GM20431 (cell line): ENCODE measurements at regions not wholly inside any gene's neighbourhood (a gene's known extent, or its start where the extent isn't known, plus 50 kb on each side); places are given as distances from the start of the nearest gene placed in this dataset.

Experiments used
- in situ Hi-C: fragments of 300-500 bp; cut with MseI, MboI; formaldehyde crosslinking; loops from one replicate; pipeline ENCODE4 v1.15.0; 2020; ENCODE audit warnings: low sequenced_read_pairs; ENCODE audit not compliant: unreplicated experiment

DNA sequence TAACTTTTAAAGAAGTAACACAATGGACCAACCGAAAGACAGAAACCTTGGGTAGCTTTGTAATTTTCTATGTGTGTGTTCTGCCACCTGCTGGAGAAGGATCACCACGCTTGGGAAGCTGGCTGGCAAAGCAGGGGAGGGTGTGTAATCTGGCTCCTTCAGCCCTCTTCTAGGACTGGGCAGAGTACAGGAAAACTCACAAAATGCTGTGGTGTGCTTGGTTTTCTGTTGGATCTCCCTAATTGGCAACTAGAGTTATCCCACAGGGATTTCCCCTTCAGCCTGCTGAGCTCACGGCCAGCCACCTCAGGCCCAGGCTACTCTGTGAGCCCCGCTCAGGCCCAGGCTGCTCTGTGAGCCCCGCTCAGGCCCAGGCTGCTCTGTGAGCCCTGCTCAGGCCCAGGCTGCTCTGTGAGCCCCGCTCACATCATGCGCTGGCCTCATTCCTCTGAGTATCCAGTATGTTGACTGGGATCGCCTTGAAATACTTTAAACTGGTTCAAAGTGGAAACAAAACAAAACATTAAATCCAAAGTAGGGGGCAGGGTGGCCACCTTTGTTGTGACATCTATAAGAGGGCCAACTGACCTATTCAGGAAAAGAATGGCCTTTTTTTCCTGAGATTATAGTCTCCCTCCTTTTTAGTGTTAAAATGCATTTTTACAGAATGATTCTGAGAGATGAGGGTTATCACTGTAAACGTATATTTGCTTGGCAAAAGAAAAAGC is 52.0 kb upstream of the RNU6-8 start:
- in situ Hi-C loops, result loop anchor here (10.0 to 25.0 kb wide), 2 partner anchors 180 to 343 kb away; partner anchors contain the start of gene ARHGAP5

DNA sequence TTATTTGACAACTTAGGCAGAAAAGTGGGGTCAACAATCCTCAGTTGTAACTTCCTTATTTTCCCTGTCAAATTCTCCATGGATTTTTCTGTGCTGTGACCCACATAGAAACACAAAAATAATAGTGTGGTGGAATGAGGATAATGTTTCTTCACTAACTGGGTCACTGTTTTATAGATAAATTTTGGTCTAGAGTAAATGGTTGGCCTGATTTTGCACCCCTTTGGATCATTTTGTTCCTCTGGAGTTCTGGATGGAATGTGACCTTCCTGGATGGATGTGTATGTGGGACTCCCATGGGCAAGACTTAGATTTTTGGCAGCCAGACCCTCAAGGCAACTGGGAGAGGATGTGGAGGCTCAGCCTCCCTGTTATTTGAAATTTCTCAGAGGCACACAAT is 52.7 kb upstream of the RNU6-8 start:
- in situ Hi-C loops, result loop anchor here (10.0 to 25.0 kb wide), 2 partner anchors 181 to 343 kb away; partner anchors contain the start of gene ARHGAP5

DNA sequence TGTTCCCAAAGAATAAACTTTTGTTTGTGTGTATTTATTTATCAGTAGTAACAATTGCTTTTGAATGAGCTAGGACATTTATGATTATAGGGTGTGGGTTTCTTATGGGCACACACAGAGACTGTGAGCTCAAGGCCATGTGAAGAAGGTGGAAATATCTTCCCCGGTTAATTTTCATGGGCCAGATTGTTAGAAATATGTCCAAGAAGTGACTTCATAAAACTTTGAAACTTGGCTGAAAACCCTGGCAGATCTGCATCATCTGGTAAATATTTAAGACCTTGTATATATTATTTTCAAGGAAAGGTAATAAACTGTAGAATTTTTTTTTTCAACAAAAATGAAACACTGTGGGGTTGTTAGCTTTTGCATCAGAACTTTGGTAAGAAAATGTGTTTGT is 53.5 kb upstream of the RNU6-8 start:
- in situ Hi-C loops, result loop anchor here (10.0 to 25.0 kb wide), 2 partner anchors 182 to 344 kb away; partner anchors contain the start of gene ARHGAP5

DNA sequence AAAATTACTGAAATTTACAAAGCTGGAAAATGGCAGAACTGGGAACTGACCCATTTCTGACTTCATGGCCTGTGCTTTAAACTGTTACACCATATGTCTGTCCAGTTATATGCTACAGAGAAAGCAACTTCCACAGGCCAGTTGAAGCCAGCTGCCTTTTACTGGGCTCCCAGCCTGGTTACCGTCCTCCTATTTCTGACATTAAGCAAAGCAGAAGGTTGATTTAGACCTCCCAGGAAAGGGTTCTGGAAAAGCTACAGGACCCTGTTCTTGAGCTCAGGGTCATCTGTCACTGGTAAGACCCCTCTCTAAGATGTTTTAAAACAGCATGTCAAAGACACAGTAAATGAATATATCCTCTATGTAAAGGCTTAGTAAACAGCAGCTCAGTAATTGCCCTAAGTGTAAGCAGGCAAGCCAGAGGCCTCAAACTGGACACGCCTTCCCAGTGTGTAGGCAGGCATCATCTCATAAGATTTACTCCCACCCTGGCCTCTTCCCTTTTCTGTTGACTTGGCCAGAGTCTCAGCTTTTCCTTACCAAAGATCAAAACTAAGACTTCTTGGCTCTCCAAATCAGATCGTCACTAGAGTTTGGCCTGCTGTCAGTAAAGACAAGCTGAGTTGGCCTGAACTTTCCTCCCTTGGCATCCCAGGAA is 55.4 kb upstream of the RNU6-8 start:
- in situ Hi-C loops, result loop anchor here (10.0 to 25.0 kb wide), 2 partner anchors 184 to 346 kb away; partner anchors contain the start of gene ARHGAP5

DNA sequence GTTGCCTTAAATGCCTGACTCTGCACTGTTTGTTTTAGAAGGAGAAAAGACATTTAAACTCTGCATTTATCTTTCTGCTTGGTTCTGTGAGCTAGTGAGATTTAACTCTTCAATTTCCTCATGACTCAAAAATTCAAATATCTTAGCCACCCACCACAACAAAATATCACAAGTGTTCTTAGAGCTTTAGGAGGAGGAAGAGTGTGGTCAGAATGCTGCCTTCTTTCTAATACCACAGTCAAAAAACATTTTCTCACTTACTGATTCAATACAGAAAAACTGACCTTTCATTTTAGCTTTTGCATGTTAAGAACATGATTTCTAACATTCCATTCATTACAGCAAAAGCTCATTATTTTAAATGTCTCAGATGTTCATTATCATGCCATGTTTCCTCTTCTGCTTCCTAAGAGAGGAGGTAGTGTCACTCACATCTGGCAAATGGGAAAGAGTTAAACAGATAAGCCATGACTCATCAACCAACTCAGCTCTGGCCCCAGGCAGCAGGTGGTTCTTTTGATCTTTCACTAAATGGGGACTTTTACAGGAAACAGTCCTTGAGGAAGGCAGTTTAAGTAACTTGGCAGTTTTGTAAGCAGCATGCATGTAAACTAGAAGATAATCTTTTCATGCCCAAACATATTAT is 56.4 kb upstream of the RNU6-8 start:
- in situ Hi-C loops, result loop anchor here (10.0 to 25.0 kb wide), 2 partner anchors 185 to 347 kb away; partner anchors contain the start of gene ARHGAP5

DNA sequence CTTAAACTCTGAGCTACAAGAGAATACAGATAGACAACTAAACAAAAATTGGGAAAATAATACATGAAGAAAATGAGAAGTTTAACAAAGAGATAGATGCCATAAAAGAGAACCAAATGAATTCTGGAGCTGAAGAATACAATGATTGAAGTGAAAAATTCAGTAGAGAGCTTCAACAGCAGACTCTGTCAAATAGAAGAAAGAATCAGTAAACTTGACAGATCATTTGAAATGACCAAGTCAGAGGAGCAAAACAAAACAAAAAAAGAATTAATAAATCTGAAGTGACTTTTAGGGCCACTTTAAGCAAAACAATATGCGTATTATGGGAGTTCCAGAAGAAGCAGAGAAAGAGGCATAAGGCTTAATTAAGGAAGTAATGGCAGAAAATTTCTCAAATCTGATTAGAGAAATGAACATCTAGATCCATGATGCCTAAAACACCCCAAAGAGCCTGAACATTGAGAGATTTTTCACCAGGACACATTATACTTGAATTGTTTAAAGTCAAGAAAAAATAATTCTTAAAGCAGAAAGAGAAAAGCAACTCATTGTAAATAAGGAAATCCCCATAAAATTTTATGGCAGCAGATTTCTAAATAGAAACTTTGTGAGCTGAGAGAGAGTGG is 61.0 kb upstream of the RNU6-8 start:
- in situ Hi-C loops, result loop anchor here (25.0 kb wide), 1 partner anchor 352 kb away; no protein-coding TSS in a partner anchor

DNA sequence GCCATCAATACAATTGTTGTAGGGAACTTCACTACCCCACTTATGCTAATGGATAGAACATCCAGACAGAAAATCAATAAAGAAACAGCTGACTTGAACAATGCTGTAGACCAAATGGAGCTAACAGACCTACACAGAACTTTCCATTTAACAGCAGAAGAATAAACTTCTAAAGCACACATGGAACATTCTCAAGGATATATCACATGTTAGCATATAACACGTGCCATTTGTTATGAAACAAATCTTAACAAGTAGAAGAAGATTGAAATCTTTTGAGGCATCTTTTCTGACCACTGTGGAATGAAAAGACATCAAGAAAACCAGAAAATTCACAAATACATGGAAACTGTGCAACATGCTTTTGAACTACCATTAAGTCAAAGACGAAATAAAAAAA is 62.5 kb upstream of the RNU6-8 start:
- in situ Hi-C loops, result loop anchor here (25.0 kb wide), 1 partner anchor 353 kb away; no protein-coding TSS in a partner anchor

DNA sequence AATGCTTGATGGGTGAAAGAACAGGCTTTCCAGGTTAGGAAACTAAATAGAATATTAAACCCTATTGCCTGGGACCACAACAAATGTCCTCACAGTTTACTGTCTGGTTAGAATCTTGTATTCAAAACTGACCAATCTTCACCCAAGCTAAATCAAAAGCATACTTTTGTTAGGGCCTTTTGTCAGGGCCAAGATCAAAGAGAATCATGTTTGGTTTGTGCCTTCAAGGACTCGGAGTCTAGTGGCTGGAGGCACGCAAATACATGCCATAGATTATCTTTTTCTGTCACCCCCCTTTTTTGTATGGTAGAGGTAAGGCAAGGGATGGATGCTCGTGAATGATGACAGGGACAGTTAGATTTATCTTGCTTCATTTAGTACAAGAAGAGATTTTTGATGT is 51.1 kb upstream of the AKAP6 start:
- in situ Hi-C loops, result no loop called here
